T-helper 1 cell treated with Interleukin-12 subunit alpha and Interleukin-12 subunit beta and Interleukin-4 antibody, amounts not matched to agents 30 ng/mL and 1 ng/mL, for 36 hours (primary cell): ENCODE measurements at regions not wholly inside any gene's neighbourhood (a gene's known extent, or its start where the extent isn't known, plus 50 kb on each side); places are given as distances from the start of the nearest gene placed in this dataset.
"Not testable (repeated sequence)": the region's sequence is repeated elsewhere in the genome, so short reads cannot be mapped to it uniquely, and the experiment has no call there.

Experiments used
- intact Hi-C: fragments of 100-400 bp; cut with micrococcal nuclease; formaldehyde crosslinking; loops from one replicate; pipeline ENCODE4 v1.15.1; 2024

GRCh38 chr1:79303040-79303439 is 296.5 kb upstream of the ADGRL4 start:
- intact Hi-C loops, result no loop called here

- intact Hi-C loops, result no loop called here
These were observed 295.9 kb upstream of the ADGRL4 start for GRCh38 chr1:79302380-79302930.

GRCh38 chr1:79295967-79296366 is 289.4 kb upstream of the ADGRL4 start:
- intact Hi-C loops, result no loop called here

- intact Hi-C loops, result no loop called here
These were observed 287.1 kb upstream of the ADGRL4 start for GRCh38 chr1:79293611-79294010.

- intact Hi-C loops, result no loop called here
These were observed 284.5 kb upstream of the ADGRL4 start for GRCh38 chr1:79290927-79291474.

GRCh38 chr1:79287982-79288381 is 281.5 kb upstream of the ADGRL4 start:
- intact Hi-C loops, result no loop called here

GRCh38 chr1:79285667-79286066 is 279.1 kb upstream of the ADGRL4 start:
- intact Hi-C loops, result no loop called here

- intact Hi-C loops, result no loop called here
These were observed 276.9 kb upstream of the ADGRL4 start for GRCh38 chr1:79283451-79283850.

GRCh38 chr1:79281442-79281841 is 274.9 kb upstream of the ADGRL4 start:
- intact Hi-C loops, result no loop called here

- intact Hi-C loops, result no loop called here
These were observed 265.2 kb upstream of the ADGRL4 start for GRCh38 chr1:79271759-79272158.

- intact Hi-C loops, result no loop called here
These were observed 258.7 kb upstream of the ADGRL4 start for GRCh38 chr1:79264975-79265818.

GRCh38 chr1:79264285-79264684 is 257.8 kb upstream of the ADGRL4 start:
- intact Hi-C loops, result no loop called here

GRCh38 chr1:79262745-79263258 is 256.3 kb upstream of the ADGRL4 start:
- intact Hi-C loops, result no loop called here

- intact Hi-C loops, result no loop called here
These were observed 253.1 kb upstream of the ADGRL4 start for GRCh38 chr1:79259390-79260336.

- intact Hi-C loops, result no loop called here
These were observed 248.9 kb upstream of the ADGRL4 start for GRCh38 chr1:79255421-79255820.

GRCh38 chr1:79252598-79252997 is 246.1 kb upstream of the ADGRL4 start:
- intact Hi-C loops, result no loop called here

GRCh38 chr1:79239840-79240239 is 233.3 kb upstream of the ADGRL4 start:
- intact Hi-C loops, result no loop called here

- intact Hi-C loops, result no loop called here
These were observed 228.9 kb upstream of the ADGRL4 start for GRCh38 chr1:79235301-79236002.

- intact Hi-C loops, result no loop called here
These were observed 226.3 kb upstream of the ADGRL4 start for GRCh38 chr1:79232818-79233217.

- intact Hi-C loops, result not testable (repeated sequence)
These were observed 224.2 kb upstream of the ADGRL4 start for GRCh38 chr1:79230751-79231150.

GRCh38 chr1:79226963-79227362 is 220.4 kb upstream of the ADGRL4 start:
- intact Hi-C loops, result no loop called here
